RWPE2 (cell line): ENCODE measurements at regions not wholly inside any gene's neighbourhood (a gene's known extent, or its start where the extent isn't known, plus 50 kb on each side); places are given as distances from the start of the nearest gene placed in this dataset.

Source experiments
- ATAC-seq: fragments of 200-7000 bp; cut with Tn5 transposase; 3 replicates; pipeline ENCODE4 v1.9.1; 2021; ENCODE audit warnings: low read depth
- DNase-seq: peaks from one replicate; pipeline ENCODE4 v3.0.0-alpha.2; 2020; ENCODE audit warnings: low spot score
- H3K27ac ChIP-seq: fragments of 450-650 bp; 2 replicates; pipeline ENCODE4 v1.5.1; 2017; ENCODE audit warnings: mild to moderate bottlenecking; ENCODE audit not compliant: poor library complexity, severe bottlenecking
- H3K27me3 ChIP-seq: fragments of 250-450 bp; sonication (Bioruptor Pico); 2 replicates; pipeline ENCODE4 v1.5.1; 2021; ENCODE audit warnings: mild to moderate bottlenecking, moderate library complexity; ENCODE audit not compliant: insufficient read depth, poor library complexity, severe bottlenecking
- H3K36me3 ChIP-seq: fragments of 250-450 bp; sonication (Bioruptor Pico); 2 replicates; pipeline ENCODE4 v1.5.1; 2020; ENCODE audit warnings: low read depth, mild to moderate bottlenecking, moderate library complexity
- H3K4me1 ChIP-seq: fragments of 250-450 bp; sonication (Bioruptor Pico); 2 replicates; pipeline ENCODE4 v1.5.1; 2021; ENCODE audit warnings: mild to moderate bottlenecking, moderate library complexity; ENCODE audit not compliant: insufficient read depth, poor library complexity, severe bottlenecking
- H3K4me3 ChIP-seq: fragments of 250-450 bp; sonication (Bioruptor Pico); 2 replicates; pipeline ENCODE4 v1.5.1; 2021; ENCODE audit warnings: mild to moderate bottlenecking, moderate library complexity; ENCODE audit not compliant: severe bottlenecking
- H3K9me3 ChIP-seq: fragments of 250-450 bp; sonication (Bioruptor Pico); 2 replicates; pipeline ENCODE4 v1.5.1; 2021; ENCODE audit warnings: mild to moderate bottlenecking, moderate library complexity; ENCODE audit not compliant: severe bottlenecking
- CTCF ChIP-seq: fragments of 450-650 bp; IDR thresholded peaks from one replicate; pipeline ENCODE4 v1.5.1; 2017; ENCODE audit warnings: mild to moderate bottlenecking, moderate library complexity; ENCODE audit not compliant: poor library complexity, severe bottlenecking

GRCh38 chr2:234733795-234734600 is 217.8 kb upstream of the SH3BP4 start:
- H3K27me3 ChIP-seq, result no peaks in the 10 kb centered on the region
- H3K36me3 ChIP-seq, result no peaks in the 10 kb centered on the region
- H3K9me3 ChIP-seq, result no peaks in the 10 kb centered on the region
- ATAC-seq, result no peak
- DNase-seq, result no peak
- H3K4me1 ChIP-seq, result no peaks in the 10 kb centered on the region
- no peak overlapping the region for H3K27ac ChIP-seq
- no peak overlapping the region for H3K4me3 ChIP-seq
- TF ChIP-seq CTCF, result no peak

- Histone ChIP-seq H3K4me1 (no peaks in the 10 kb centered on the region), H3K4me3 (no peak overlapping the region), H3K9me3 (no peaks in the 10 kb centered on the region), H3K36me3 (no peaks in the 10 kb centered on the region), H3K27ac (no peak overlapping the region), H3K27me3 (no peaks in the 10 kb centered on the region)
- no peak for TF ChIP-seq CTCF
- DNase-seq, result no peak
- ATAC-seq, result no peak
These were observed 218.7 kb upstream of the SH3BP4 start for GRCh38 chr2:234733093-234733489.

GRCh38 chr2:234732404-234733092 is 219.3 kb upstream of the SH3BP4 start:
- Histone ChIP-seq H3K4me1 (no peaks in the 10 kb centered on the region), H3K27ac (no peak overlapping the region), H3K4me3 (no peak overlapping the region), H3K27me3 (no peaks in the 10 kb centered on the region), H3K36me3 (no peaks in the 10 kb centered on the region), H3K9me3 (no peaks in the 10 kb centered on the region)
- ATAC-seq, result no peak
- DNase-seq, result no peak
- TF ChIP-seq CTCF, result no peak

GRCh38 chr2:234731236-234731635 is 220.6 kb upstream of the SH3BP4 start:
- H3K9me3 ChIP-seq, result no peaks in the 10 kb centered on the region
- no peak for DNase-seq
- H3K4me1 ChIP-seq, result no peaks in the 10 kb centered on the region
- H3K4me3 ChIP-seq, result no peak overlapping the region
- no peak for ATAC-seq
- H3K27me3 ChIP-seq, result no peaks in the 10 kb centered on the region
- no peaks in the 10 kb centered on the region for H3K36me3 ChIP-seq
- H3K27ac ChIP-seq, result no peak overlapping the region
- no peak for TF ChIP-seq CTCF
